Activated CD4-positive, alpha-beta T cell treated with anti-CD3 and anti-CD28 coated beads, Interleukin-2, Interleukin-4, amounts not matched to agents 100 ng/mL and 50 ng/mL, durations not matched to agents 16 hours and 8 hours (primary cell): ENCODE measurements at regions not wholly inside any gene's neighbourhood (a gene's known extent, or its start where the extent isn't known, plus 50 kb on each side); places are given as distances from the start of the nearest gene placed in this dataset.

ENCODE experiments used
- DNase-seq: peaks from one replicate; pipeline ENCODE4 v3.0.0-alpha.2; 2020; ENCODE audit warnings: low spot score

- DNase-seq, result no peak
Measured at GRCh38 chr3:25235031-25235430, 193.0 kb upstream of the RARB start.

- DNase-seq, result no peak
Measured at GRCh38 chr3:25235466-25235865, 192.6 kb upstream of the RARB start.

DNA sequence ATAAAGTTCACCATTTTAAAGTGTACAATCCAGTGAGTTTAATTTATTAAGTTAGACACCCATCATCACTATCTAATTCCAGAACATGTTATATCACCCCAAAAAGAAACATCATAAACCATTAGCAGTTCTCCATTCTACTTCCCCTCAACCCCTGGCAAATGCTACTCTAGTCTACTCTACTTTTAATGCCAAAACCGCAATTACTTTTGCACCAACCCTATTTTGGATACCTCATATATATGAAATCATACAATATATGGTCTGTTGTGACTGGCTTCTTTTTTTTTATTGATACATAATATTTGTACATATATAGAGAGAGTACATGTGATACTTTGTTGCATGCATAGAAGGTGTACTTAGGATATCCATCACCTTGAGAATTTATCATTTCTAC lies 190.5 kb upstream of the RARB start:
- no peak for DNase-seq

- no peak for DNase-seq
Measured at GRCh38 chr3:25239042-25239441, 189.0 kb upstream of the RARB start.

- no peak for DNase-seq
Measured at GRCh38 chr3:25246913-25247312, 181.2 kb upstream of the RARB start.

DNA sequence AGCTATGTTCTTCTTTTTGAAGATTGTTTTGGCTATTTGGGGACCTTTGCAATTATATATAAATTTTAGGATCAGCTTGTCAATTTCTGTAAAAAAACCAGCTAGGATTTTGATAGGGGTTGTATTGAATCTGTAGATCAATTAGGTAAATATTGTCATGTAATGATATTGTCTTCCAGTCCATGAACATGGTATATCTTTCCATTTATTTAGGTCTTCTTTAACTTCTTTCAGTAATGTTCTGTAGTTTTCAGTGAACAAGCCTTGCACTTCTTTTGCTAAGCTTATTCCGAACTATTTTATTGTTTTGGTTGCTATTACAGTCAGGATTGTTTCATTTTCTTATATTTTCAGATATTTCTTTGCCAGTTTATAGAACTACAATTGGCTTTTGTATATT lies 175.8 kb upstream of the RARB start:
- no peak for DNase-seq

GRCh38 chr3:25257026-25257425 lies 171.0 kb upstream of the RARB start:
- DNase-seq, result no peak

- DNase-seq, result no peak
Measured at GRCh38 chr3:25259871-25260270, 168.2 kb upstream of the RARB start.

- no peak for DNase-seq
Measured at GRCh38 chr3:25262322-25262721, 165.7 kb upstream of the RARB start.

DNA sequence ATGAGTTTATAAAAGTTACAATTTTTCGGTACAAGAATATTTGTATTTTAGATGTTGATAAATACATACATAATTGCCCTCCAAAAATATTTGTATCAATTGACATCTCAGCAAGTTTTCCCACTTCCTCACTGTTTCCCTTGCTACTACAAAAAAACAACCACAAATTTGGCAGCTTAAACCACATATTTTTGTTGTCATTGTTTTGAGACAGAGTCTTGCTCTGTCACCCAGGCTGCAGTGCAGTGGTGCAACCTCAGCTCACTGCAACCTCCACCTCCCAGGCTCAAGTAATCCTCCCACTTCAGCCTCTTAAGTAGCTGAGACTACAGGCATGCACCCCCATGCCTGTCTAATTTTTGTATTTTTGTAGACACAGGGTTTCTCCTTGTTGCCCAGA lies 162.8 kb upstream of the RARB start:
- no peak for DNase-seq

- no peak for DNase-seq
Measured at GRCh38 chr3:25266677-25267076, 161.4 kb upstream of the RARB start.

DNA sequence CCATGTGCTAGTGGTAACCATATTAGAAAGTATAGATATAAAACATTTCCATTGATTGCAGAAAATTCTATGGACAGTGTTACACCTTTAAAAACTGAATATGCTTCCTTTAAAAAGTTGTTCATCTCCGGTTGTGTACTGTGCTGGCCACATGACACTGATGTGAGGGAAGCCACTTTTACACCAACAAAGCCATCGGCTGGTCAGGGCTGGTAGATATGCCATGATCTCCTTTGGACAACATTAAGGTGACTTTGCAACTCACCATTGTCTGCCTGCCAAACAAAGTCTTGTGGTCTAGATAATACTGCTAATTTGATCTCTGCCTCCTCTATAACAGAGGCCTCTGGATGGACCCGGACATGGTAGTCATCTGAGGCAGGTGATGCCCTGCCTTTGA lies 156.0 kb upstream of the RARB start:
- DNase-seq, result no peak

- DNase-seq, result no peak
Measured at GRCh38 chr3:25273582-25274171, 154.4 kb upstream of the RARB start.

DNA sequence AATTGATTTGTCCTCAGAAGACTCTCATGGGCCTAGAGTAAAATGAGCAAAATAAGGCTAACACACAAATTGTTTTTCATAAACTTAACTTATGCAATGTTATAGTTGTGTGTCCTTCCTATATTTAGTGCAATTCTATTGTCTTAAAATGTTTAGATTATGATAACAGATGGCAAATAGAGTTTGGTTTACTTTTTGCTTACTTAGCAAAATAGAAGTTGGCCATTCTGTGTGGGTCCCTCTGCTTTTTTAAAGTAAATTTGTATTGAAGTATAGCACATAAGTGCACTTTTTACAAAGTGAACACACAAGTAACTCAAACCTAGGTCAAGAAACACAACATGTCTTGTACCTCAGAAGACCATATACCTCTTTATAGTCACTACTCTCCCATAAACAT lies 150.6 kb upstream of the RARB start:
- no peak for DNase-seq

DNA sequence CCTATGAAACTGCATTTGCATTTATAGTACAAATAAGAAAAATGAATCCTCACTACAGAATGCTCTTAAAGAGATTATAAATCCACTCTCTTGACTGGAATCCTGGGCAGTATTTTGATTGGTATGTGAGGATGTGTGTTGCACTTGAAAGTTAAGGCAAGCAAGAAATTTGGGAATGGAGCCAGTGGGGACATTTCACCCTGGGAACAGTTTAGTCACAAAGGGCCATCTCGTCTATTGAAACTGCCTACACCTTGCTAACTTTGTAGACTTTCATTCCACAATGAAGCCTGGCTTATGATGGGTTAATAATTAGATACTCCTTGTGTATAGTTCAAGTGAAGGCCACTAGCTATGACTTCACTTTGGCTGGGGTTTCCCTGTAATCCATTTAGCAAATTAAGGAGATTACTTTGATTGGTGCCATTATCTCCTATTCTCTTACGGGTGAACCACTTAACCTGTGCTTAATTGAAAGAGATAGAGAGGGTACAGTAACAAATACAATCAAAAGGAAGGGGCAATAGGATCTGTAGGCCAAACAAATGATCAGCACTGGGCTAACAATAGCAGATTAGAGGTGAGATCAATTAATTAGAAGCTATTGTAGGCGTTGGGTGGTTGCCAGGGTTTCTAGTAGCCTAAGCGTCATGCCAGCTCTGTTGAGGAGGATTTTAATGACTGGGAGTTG lies 146.9 kb upstream of the RARB start:
- no peak for DNase-seq

DNA sequence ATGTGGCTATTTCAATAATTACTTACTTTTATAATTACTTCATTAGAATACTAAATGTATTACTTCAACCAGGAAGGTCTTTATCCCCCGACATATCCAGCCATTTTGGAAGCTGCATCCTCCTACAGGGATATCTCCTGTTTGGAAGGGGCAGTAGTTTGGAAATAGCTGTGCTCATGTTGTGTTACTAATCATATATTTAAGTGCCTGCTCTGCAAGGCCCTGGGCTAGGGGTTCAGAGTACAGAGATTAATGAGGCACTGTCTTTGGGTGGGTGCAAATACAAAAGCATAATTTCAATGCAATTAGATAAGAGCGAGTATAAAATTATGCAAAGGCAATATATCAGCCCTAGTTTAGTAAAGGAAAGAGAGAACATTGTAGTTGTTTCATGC lies 146.3 kb upstream of the RARB start:
- no peak for DNase-seq

GRCh38 chr3:25283613-25284012 lies 144.4 kb upstream of the RARB start:
- no peak for DNase-seq

- DNase-seq, result no peak
Measured at GRCh38 chr3:25284249-25284648, 143.8 kb upstream of the RARB start.

DNA sequence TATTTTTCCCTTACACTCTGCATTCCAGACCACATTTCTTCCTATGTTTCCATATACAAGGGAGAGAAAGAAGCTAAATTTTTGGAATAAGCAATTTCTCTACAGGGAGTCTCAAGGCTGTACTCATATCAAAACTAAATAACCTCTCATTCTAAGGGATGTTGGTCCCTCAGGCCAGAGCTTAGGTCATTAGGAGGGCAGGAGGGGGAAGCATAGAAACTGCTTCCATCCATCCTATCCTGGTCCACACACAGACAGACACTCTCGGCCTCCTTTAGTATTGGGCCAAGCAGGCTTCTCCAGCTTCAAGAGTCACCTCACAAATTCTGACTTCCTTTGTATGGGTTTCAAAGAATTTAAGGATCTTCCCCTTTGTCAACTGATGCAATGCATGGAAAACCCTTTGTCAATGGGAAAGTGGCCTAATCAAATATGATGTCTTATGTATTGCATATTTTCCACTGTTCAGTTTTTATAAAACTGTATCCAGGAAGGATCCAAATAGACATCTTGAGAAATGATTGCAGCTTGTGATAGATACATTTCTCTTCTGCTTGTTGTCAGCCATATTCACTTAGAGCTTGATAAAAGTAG lies 140.7 kb upstream of the RARB start:
- no peak for DNase-seq

GRCh38 chr3:25288413-25288812 lies 139.7 kb upstream of the RARB start:
- DNase-seq, result no peak

DNA sequence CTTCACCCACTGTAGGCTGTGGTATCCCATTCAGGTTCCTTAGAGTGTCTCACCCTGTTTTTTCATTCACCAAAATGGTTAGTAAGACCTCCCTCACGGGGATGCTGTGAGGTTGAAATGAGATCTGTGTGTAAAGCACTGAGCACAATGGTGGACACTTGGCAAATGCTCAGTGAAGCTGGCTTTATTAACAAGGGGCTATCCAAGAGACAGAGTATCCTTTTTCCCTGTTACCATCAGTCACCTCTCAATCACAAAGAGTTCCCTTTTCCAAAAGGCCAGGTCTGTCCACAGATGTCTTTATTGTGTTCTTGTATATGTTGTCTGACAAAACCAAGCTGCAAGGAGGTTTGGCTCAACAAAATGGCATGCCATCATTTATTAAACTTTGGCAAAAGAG lies 138.9 kb upstream of the RARB start:
- no peak for DNase-seq

DNA sequence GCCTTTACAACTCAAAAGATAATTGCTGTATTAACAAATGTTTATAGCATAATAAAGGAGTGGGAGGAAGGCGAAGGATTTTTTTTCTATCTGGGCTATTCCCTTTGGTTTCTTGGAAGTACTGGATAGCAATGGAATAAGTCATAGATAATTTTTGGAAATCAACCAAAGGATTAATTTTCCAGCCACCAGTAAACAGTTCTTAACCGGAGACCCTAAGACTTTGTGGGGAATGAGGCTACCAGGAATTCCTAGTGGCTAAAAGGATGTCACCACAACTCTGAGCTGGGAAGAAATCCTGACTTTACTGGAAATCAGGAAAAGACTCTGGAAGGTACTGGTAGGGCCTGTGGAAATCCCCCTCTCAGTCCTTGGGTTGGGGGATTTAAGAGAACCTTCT lies 138.4 kb upstream of the RARB start:
- no peak for DNase-seq

- no peak for DNase-seq
Measured at GRCh38 chr3:25291481-25291905, 136.6 kb upstream of the RARB start.

DNA sequence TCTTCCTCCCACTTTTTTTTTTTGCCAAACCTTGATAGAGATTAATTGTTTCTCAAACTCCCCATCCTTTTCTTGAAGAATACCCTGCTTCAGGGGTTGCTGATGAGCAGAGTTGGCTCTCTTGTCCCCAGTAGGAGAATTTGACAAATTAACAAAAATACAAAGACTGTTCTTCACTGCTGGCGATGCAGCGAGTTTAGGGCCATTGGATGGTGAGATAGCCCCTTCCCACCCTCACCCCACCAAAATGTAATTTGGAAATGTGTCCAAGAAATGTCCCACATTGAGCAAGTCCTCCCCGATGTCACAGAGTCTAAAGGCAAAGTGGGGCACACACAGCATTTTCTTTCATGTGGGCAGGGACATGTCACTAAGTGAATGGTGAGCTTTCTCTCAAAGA lies 136.0 kb upstream of the RARB start:
- DNase-seq, result no peak
